GM12878 (cell line): ENCODE measurements at regions not wholly inside any gene's neighbourhood (a gene's known extent, or its start where the extent isn't known, plus 50 kb on each side); places are given as distances from the start of the nearest gene placed in this dataset.

Experiments
- CTCF ChIP-seq, 3 experiments: IDR thresholded peaks in 2 of 3; conservative IDR thresholded peaks in 1 of 3; 2 replicates each; pipeline ENCODE4 v1.5.1; 2011; ENCODE audit warnings: low read depth in 3 of 3, low read length in 3 of 3, mild to moderate bottlenecking in 3 of 3, control low read depth in 2 of 3, moderate library complexity in 2 of 3, inconsistent platforms in 1 of 3, mixed read lengths in 1 of 3; ENCODE audit not compliant: control insufficient read depth in 2 of 3, insufficient read depth in 1 of 3; ENCODE audit errors: extremely low read depth in 1 of 3
- EGR1 ChIP-seq, 2 experiments: IDR thresholded peaks; 1 replicate in 1 of 2; 2 replicates in 1 of 2; pipeline ENCODE4 v1.6.1; 2011 to 2012; ENCODE audit warnings: low read depth in 2 of 2, low read length in 2 of 2, borderline replicate concordance in 1 of 2, mild to moderate bottlenecking in 1 of 2, moderate library complexity in 1 of 2
- POLR2A ChIP-seq: IDR thresholded peaks from 2 replicates; pipeline ENCODE4 v1.6.1; 2011; ENCODE audit warnings: low read depth, mild to moderate bottlenecking, low read length
- POLR2AphosphoS5 ChIP-seq: IDR thresholded peaks from 2 replicates; pipeline ENCODE4 v1.6.1; 2011; ENCODE audit warnings: mild to moderate bottlenecking, low read length, inconsistent platforms
- TF ChIP-seq, protein P1 (sequence below): IDR thresholded peaks from 2 replicates; pipeline ENCODE4 v1.6.1; 2012; ENCODE audit warnings: low read depth, low read length, improper control_type of control experiment

DNA sequence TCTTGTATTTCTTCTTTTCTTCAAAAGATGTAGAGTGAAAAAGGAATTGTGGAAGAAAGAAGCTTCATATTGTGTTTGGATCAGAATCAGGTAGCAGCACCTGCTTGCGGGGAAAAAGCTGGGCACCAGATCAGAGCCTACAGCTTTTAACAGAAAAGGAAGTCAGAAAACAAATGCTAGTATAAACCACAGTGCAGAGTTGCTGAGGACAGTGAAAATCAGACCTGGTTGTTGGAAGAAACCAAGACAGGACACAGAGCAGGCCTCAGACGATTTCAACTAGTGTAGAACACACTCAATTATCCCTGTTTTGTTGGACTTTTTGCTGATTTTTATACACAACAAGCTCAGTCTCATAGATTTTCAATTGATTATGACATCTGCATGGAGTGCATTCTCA lies 221.4 kb downstream of the PTN start:
- TF ChIP-seq CTCF (IDR thresholded peaks at IDR 0.05 in 2 of 3, conservative IDR thresholded peaks at IDR 0.05 in 1 of 3; ENCODE audit: control insufficient read depth in 2 of 3, extremely low read depth in 1 of 3, insufficient read depth in 1 of 3, low read depth in 3 of 3, low read length in 3 of 3) (no peak), EGR1 (IDR thresholded peaks at IDR 0.05; ENCODE audit: borderline replicate concordance in 1 of 2, low read depth in 2 of 2, low read length in 2 of 2) (no peak), POLR2AphosphoS5 (no peak), POLR2A (no peak)
- TF ChIP-seq, protein P1, sequence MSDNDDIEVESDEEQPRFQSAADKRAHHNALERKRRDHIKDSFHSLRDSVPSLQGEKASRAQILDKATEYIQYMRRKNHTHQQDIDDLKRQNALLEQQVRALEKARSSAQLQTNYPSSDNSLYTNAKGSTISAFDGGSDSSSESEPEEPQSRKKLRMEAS: no peak
